ENCODE measurements at regions not wholly inside any gene's neighbourhood (a gene's known extent, or its start where the extent isn't known, plus 50 kb on each side); places are given as distances from the start of the nearest gene placed in this dataset.

- H3K9ac ChIP-seq (replicated peaks; ENCODE audit: extremely low read depth, insufficient read depth, low read length) = no peak overlapping the region
- dilution Hi-C loops (cut with MboI; ENCODE audit: extremely low pct_ligation_motif_present, low sequenced_read_pairs) (no loop called here), intact Hi-C loops (cut with micrococcal nuclease) (loop anchor here (1.0 to 2.0 kb wide), 2 partner anchors 25 to 54 kb away; no protein-coding TSS in a partner anchor)
- no TSS peak for BruUV-seq (replicated peaks)
- no peaks in the 10 kb centered on the region for H4K20me1 ChIP-seq (replicated peaks; ENCODE audit: control insufficient read depth, extremely low read depth, insufficient read depth, low read length)
- no peak for TF ChIP-seq MYC (IDR thresholded peaks at IDR 0.05; ENCODE audit: low read depth, low read length)
- no peak for TF ChIP-seq MAX (IDR thresholded peaks at IDR 0.05; ENCODE audit: insufficient read depth, insufficient read length)
- no peak for TF ChIP-seq POLR2A (IDR thresholded peaks at IDR 0.05; ENCODE audit: low read depth, low read length)
- no peak for TF ChIP-seq POLR2AphosphoS5 (IDR thresholded peaks at IDR 0.05; ENCODE audit: insufficient read depth, low read depth, low read length)
- TF ChIP-seq EZH2 (IDR thresholded peaks at IDR 0.05; ENCODE audit: borderline replicate concordance, low read depth, low read length, severe bottlenecking) = no peak
- TF ChIP-seq JUN (IDR thresholded peaks at IDR 0.05; ENCODE audit: borderline replicate concordance, insufficient read depth, insufficient read length, low read depth) = no peak
- no peak for TF ChIP-seq CTCF (IDR thresholded peaks at IDR 0.05; ENCODE audit: extremely low read depth in 1 of 2, insufficient read depth in 1 of 2, low read depth in 1 of 2, low read length in 2 of 2)
- H3K36me3 ChIP-seq (ENCODE audit: control insufficient read depth in 2 of 2, extremely low read depth in 1 of 2, insufficient read depth in 2 of 2, low read length in 2 of 2) = no peaks in the 10 kb centered on the region
- H3K27me3 ChIP-seq (ENCODE audit: control insufficient read depth in 2 of 2, insufficient read depth in 2 of 2, low read length in 2 of 2) = peaks cover 0 to 2% of the 10 kb centered on the region in 2 experiments
- H3K4me2 ChIP-seq (ENCODE audit: insufficient read depth, low read length) = no peak overlapping the region
- no peak overlapping the region for H2AFZ ChIP-seq (ENCODE audit: low read depth, low read length)
- CTCF ChIA-PET = interaction anchor here (1.0 to 4.0 kb wide), 8 partner anchors 10 to 81 kb away, joined by 3 to 44 read pairs (median 10); partner anchors contain the start of gene MBNL2
- no peak overlapping the region for H3K4me3 ChIP-seq (replicated peaks in 1 of 3; ENCODE audit: insufficient read depth in 1 of 3, low read depth in 1 of 3, low read length in 3 of 3)
- H3K79me2 ChIP-seq (ENCODE audit: control insufficient read depth, insufficient read depth, low read length) = no peaks in the 10 kb centered on the region
- no peak overlapping the region for H3K27ac ChIP-seq (ENCODE audit: insufficient read depth, low read depth, low read length)
- peaks cover 19% of the 10 kb centered on the region for H3K4me1 ChIP-seq (ENCODE audit: control insufficient read depth, extremely low read depth, insufficient read depth, low read length)
- DNase-seq (ENCODE audit: low read depth, low spot score) (no peak), FAIRE-seq (no peak)
- POLR2A ChIA-PET = no interaction called here
- H3K9me1 ChIP-seq (replicated peaks; ENCODE audit: control insufficient read depth, extremely low read depth, insufficient read depth, low read length) = no peaks in the 10 kb centered on the region
- H3K9me3 ChIP-seq (replicated peaks; ENCODE audit: control insufficient read depth, insufficient read depth, low read length) = no peaks in the 10 kb centered on the region
Measured at GRCh38 chr13:97140611-97141010, 81.5 kb upstream of the MBNL2 start.

Measured in endothelial cell of umbilical vein (primary cell).